Hepatocyte (in vitro differentiated cells): ENCODE measurements at regions not wholly inside any gene's neighbourhood (a gene's known extent, or its start where the extent isn't known, plus 50 kb on each side); places are given as distances from the start of the nearest gene placed in this dataset.

ENCODE experiments used
- DNase-seq: peaks from one replicate; pipeline ENCODE4 v3.0.0-alpha.2; 2016; ENCODE audit warnings: low spot score
- H2AFZ ChIP-seq: fragments of 200-600 bp; sonication (generic); 2 replicates; pipeline ENCODE4 v1.6.0; 2016; ENCODE audit warnings: antibody characterized with exemption, mild to moderate bottlenecking
- H3K27ac ChIP-seq: fragments of 200-600 bp; sonication (generic); 2 replicates; pipeline ENCODE4 v1.5.1; 2016; ENCODE audit warnings: mild to moderate bottlenecking
- H3K27me3 ChIP-seq: fragments of 200-600 bp; sonication (generic); 2 replicates; pipeline ENCODE4 v1.6.1; 2016
- H3K36me3 ChIP-seq: fragments of 200-600 bp; sonication (generic); replicated peaks from 2 replicates; pipeline ENCODE4 v1.5.1; 2016; ENCODE audit warnings: low read depth; ENCODE audit not compliant: insufficient read depth
- H3K4me1 ChIP-seq: fragments of 200-600 bp; sonication (generic); 2 replicates; pipeline ENCODE4 v1.5.1; 2016; ENCODE audit warnings: mild to moderate bottlenecking, moderate library complexity; ENCODE audit not compliant: insufficient read depth
- H3K4me2 ChIP-seq: fragments of 200-600 bp; sonication (generic); 2 replicates; pipeline ENCODE4 v1.6.0; 2016
- H3K4me3 ChIP-seq: fragments of 200-600 bp; sonication (generic); 2 replicates; pipeline ENCODE4 v1.5.1; 2016; ENCODE audit warnings: mild to moderate bottlenecking
- H3K79me2 ChIP-seq: fragments of 200-600 bp; sonication (generic); 2 replicates; pipeline ENCODE4 v1.6.0; 2017; ENCODE audit warnings: mild to moderate bottlenecking
- H3K9me2 ChIP-seq: fragments of 200-600 bp; sonication (generic); replicated peaks from 2 replicates; pipeline ENCODE4 v1.6.0; 2017; ENCODE audit warnings: mild to moderate bottlenecking; ENCODE audit not compliant: insufficient read depth
- H3K9me3 ChIP-seq: fragments of 200-600 bp; sonication (generic); 2 replicates; pipeline ENCODE4 v1.5.1; 2016; ENCODE audit warnings: low read depth, mild to moderate bottlenecking
- H4K20me1 ChIP-seq: fragments of 200-600 bp; sonication (generic); 2 replicates; pipeline ENCODE4 v1.6.0; 2016; ENCODE audit warnings: mild to moderate bottlenecking; ENCODE audit not compliant: insufficient read depth, poor library complexity, severe bottlenecking
- EZH2 ChIP-seq: fragments of 200-600 bp; sonication (generic); IDR thresholded peaks from 2 replicates; pipeline ENCODE4 v1.6.1; 2016; ENCODE audit warnings: antibody characterized with exemption, mild to moderate bottlenecking, borderline replicate concordance
- EZH2phosphoT487 ChIP-seq: fragments of 200-600 bp; sonication (generic); IDR thresholded peaks from one replicate; pipeline ENCODE4 v1.6.1; 2018; ENCODE audit warnings: antibody characterized with exemption, mild to moderate bottlenecking, low read depth, moderate library complexity; ENCODE audit not compliant: unreplicated experiment, severe bottlenecking
- WGBS: methylation state at CpG from one replicate; pipeline ENCODE4 v1.1.6; 2016; ENCODE audit warnings: low lambda C conversion rate; ENCODE audit errors: missing lambda C conversion rate; 5-methylcytosine and 5-hydroxymethylcytosine counted together
- TF ChIP-seq, protein P1 (sequence below): fragments of 200-600 bp; sonication (generic); IDR thresholded peaks from 2 replicates; pipeline ENCODE4 v1.5.1; 2016; ENCODE audit warnings: antibody characterized with exemption, mild to moderate bottlenecking; ENCODE audit not compliant: poor library complexity

DNA sequence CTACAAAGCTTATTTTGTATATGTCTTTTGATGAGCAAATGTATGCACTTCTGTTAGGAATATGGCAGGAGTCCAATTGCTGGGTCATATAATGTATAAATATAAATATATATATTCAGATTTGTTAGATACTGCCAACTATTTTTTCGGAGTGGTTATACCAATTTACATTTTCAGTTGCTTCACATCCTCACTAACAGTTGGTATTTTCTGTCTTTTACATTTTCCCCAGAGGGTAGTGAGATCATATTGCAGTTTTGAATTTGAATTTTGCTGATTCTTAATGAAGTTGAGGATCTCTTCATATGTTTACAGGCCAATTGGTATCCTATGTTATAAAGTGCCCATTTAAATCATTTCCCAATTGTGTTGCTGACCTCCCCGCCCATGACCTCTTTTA, 139.0 kb upstream of the KCNMB2 start:
- no peak overlapping the region for H2AFZ ChIP-seq
- TF ChIP-seq EZH2 (no peak), EZH2phosphoT487 (no peak)
- TF ChIP-seq, protein P1, sequence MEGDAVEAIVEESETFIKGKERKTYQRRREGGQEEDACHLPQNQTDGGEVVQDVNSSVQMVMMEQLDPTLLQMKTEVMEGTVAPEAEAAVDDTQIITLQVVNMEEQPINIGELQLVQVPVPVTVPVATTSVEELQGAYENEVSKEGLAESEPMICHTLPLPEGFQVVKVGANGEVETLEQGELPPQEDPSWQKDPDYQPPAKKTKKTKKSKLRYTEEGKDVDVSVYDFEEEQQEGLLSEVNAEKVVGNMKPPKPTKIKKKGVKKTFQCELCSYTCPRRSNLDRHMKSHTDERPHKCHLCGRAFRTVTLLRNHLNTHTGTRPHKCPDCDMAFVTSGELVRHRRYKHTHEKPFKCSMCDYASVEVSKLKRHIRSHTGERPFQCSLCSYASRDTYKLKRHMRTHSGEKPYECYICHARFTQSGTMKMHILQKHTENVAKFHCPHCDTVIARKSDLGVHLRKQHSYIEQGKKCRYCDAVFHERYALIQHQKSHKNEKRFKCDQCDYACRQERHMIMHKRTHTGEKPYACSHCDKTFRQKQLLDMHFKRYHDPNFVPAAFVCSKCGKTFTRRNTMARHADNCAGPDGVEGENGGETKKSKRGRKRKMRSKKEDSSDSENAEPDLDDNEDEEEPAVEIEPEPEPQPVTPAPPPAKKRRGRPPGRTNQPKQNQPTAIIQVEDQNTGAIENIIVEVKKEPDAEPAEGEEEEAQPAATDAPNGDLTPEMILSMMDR, result no peak
- no peak for DNase-seq

DNA sequence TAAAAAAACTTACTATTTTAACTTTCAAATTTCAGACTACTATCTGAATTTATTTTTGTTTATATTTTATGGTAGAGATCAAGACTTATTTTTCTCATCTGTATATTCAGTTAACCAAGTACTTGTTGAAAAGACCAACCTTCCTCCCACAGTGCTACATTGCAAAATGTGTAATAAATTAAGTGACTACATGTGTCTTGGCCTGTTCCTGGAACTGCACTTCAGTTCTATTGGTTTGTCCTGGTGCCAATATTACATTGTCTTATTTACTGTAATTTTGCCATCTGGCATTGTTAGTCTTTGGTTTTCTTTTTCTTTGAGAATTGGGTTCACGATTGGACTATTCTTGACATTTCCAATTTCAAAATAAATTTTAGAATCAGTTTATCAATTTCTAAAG, 138.4 kb upstream of the KCNMB2 start:
- WGBS, result 97% methylated on average over 1 of the region's 1 CpG
- no peak overlapping the region for H3K4me2 ChIP-seq
- H3K4me3 ChIP-seq, result no peak overlapping the region

More for the DNA sequence above, 139.0 kb upstream of the KCNMB2 start:
- Histone ChIP-seq H3K4me3 (no peak overlapping the region), H3K9me3 (no peaks in the 10 kb centered on the region), H3K27me3 (no peaks in the 10 kb centered on the region), H3K27ac (no peak overlapping the region), H3K79me2 (no peaks in the 10 kb centered on the region), H3K36me3 (no peaks in the 10 kb centered on the region), H4K20me1 (no peaks in the 10 kb centered on the region), H3K4me2 (no peak overlapping the region), H3K4me1 (no peaks in the 10 kb centered on the region), H3K9me2 (no peaks in the 10 kb centered on the region)
- 90% methylated on average over 2 of the region's 2 CpGs for WGBS

DNA sequence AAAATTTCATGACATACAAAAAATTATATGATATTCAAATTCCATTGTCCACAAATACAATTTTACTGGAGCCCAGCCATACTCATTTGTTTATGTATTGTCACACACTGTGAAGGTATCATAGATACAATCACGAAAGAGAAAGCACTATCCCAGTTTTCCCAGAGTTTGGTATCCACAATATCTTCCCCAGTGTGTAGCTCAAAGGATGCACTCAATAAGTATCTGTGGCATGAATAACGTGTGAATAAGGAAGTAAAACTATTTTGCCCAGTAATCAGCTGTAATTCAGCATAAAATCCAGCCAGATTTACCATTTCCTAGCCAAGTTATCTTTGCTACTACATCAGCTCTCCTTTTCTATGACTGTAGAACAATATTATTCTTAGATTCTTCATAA, 131.3 kb upstream of the KCNMB2 start:
- Histone ChIP-seq H2AFZ (no peak overlapping the region), H3K4me1 (no peaks in the 10 kb centered on the region), H3K36me3 (no peaks in the 10 kb centered on the region), H3K9me3 (no peaks in the 10 kb centered on the region), H3K79me2 (no peaks in the 10 kb centered on the region), H3K4me2 (no peak overlapping the region), H3K27me3 (no peaks in the 10 kb centered on the region), H3K9me2 (no peaks in the 10 kb centered on the region), H3K4me3 (no peak overlapping the region), H3K27ac (no peak overlapping the region), H4K20me1 (no peaks in the 10 kb centered on the region)
- WGBS, result 78% methylated on average over 2 of the region's 2 CpGs
- no peak for DNase-seq
- no peak for TF ChIP-seq EZH2phosphoT487
- TF ChIP-seq, protein P1, result no peak
- no peak for TF ChIP-seq EZH2

More for the DNA sequence above, 138.4 kb upstream of the KCNMB2 start:
- Histone ChIP-seq H4K20me1 (no peaks in the 10 kb centered on the region), H3K9me3 (no peaks in the 10 kb centered on the region), H3K27ac (no peak overlapping the region), H3K79me2 (no peaks in the 10 kb centered on the region), H3K9me2 (no peaks in the 10 kb centered on the region), H3K36me3 (no peaks in the 10 kb centered on the region), H2AFZ (no peak overlapping the region), H3K27me3 (no peaks in the 10 kb centered on the region), H3K4me1 (no peaks in the 10 kb centered on the region)
- TF ChIP-seq EZH2 (no peak), EZH2phosphoT487 (no peak)
- TF ChIP-seq, protein P1, result no peak
- no peak for DNase-seq

DNA sequence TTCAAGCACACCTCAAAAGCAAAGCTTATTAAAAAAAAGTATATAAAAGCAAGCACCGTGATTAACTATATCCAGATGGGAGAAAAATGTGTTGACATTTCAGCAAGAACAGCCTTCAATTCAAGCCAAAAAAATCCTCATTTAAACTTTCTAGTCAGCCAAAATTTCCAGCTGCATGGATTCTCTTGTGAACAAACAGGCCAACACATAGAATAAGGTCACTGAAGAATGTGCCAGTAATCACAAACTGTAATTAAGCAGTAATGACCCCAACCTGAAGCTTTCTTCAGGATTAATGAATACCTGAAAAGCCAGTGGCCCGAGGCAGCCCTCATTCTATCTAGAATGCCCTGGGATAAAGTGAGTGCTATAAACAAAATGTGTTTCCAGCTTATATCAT, 130.7 kb upstream of the KCNMB2 start:
- Histone ChIP-seq H3K4me1 (no peaks in the 10 kb centered on the region), H3K9me3 (no peaks in the 10 kb centered on the region), H3K27me3 (peaks cover under 1% of the 10 kb centered on the region), H3K4me3 (no peak overlapping the region), H3K4me2 (no peak overlapping the region), H3K9me2 (no peaks in the 10 kb centered on the region), H3K36me3 (no peaks in the 10 kb centered on the region), H4K20me1 (no peaks in the 10 kb centered on the region), H3K27ac (no peak overlapping the region), H2AFZ (no peak overlapping the region), H3K79me2 (no peaks in the 10 kb centered on the region)
- 39% methylated on average over 2 of the region's 2 CpGs for WGBS
- TF ChIP-seq, protein P1, result no peak
- TF ChIP-seq EZH2, result no peak
- no peak for TF ChIP-seq EZH2phosphoT487
- DNase-seq, result no peak
